ENCODE measurements at regions not wholly inside any gene's neighbourhood (a gene's known extent, or its start where the extent isn't known, plus 50 kb on each side); places are given as distances from the start of the nearest gene placed in this dataset.

DNA sequence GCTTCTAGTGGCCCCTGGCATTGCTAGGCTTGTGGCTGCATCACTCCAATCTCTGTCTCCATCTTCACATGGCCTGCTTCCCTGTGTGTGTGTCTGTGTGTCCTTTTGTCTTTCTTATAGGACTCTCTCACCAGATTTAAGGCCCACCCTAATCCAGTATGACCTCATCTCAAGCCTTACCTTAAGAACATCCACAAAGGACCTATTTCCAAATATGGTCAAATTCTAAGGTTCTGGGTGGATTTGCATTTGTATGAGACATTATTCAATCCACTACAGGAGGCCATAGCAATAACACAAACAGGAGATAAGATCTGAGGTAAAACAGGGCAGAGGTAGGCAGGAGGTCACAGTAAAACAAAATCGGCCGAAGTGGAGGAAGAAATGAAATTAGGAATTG, 375.9 kb downstream of the BTG1 start:
- H3K4me3 ChIP-seq (ENCODE audit: low read depth, low read length) = no peak overlapping the region
- TF ChIP-seq, protein P1, sequence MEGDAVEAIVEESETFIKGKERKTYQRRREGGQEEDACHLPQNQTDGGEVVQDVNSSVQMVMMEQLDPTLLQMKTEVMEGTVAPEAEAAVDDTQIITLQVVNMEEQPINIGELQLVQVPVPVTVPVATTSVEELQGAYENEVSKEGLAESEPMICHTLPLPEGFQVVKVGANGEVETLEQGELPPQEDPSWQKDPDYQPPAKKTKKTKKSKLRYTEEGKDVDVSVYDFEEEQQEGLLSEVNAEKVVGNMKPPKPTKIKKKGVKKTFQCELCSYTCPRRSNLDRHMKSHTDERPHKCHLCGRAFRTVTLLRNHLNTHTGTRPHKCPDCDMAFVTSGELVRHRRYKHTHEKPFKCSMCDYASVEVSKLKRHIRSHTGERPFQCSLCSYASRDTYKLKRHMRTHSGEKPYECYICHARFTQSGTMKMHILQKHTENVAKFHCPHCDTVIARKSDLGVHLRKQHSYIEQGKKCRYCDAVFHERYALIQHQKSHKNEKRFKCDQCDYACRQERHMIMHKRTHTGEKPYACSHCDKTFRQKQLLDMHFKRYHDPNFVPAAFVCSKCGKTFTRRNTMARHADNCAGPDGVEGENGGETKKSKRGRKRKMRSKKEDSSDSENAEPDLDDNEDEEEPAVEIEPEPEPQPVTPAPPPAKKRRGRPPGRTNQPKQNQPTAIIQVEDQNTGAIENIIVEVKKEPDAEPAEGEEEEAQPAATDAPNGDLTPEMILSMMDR (conservative IDR thresholded peaks at IDR 0.05; ENCODE audit: low read depth, low read length) = no peak
- no peak for DNase-seq (ENCODE audit: low read depth)

DNA sequence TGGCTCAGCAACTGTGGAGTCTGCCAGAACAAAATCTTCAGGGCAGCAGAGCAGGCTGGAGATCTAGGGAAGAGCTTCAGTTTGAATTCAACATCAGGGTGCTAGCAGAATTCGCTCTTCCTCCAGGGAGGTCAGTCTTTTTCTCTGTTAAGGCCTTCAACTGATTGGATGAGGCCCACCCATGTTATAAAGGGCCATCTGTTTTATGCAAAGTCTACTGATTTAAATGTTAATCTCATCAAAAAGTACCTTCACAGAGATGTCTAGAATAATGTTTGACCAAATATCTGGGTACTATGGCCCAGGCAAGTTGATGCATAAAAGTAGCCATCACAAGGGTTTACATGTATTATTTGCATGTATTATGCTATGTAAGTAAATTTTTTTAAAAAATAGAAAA, 378.4 kb downstream of the BTG1 start:
- TF ChIP-seq, protein P1 (conservative IDR thresholded peaks at IDR 0.05; ENCODE audit: low read depth, low read length) = no peak
- DNase-seq (ENCODE audit: low read depth) = no peak
- H3K4me3 ChIP-seq (ENCODE audit: low read depth, low read length) = no peak overlapping the region

DNA sequence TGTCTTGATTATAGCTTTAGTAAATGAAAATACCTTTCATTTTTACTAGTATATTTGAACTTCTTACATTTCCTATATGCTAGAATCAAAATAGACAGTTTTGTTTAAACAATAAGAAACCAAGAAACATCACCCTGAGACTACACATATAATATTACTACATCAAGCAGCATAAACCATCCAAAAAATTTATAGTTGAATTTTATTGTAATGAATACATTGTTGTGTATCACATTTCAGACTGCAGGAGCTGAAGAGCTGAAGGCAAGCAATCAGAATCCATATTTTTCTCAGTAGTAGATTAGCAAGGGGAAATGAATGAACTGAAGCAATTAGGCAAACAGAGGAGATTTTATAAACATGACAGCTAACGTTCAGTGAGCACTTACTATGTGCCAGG, 379.2 kb downstream of the BTG1 start:
- TF ChIP-seq, protein P1 (conservative IDR thresholded peaks at IDR 0.05; ENCODE audit: low read depth, low read length) = no peak
- H3K4me3 ChIP-seq (ENCODE audit: low read depth, low read length) = no peak overlapping the region

DNA sequence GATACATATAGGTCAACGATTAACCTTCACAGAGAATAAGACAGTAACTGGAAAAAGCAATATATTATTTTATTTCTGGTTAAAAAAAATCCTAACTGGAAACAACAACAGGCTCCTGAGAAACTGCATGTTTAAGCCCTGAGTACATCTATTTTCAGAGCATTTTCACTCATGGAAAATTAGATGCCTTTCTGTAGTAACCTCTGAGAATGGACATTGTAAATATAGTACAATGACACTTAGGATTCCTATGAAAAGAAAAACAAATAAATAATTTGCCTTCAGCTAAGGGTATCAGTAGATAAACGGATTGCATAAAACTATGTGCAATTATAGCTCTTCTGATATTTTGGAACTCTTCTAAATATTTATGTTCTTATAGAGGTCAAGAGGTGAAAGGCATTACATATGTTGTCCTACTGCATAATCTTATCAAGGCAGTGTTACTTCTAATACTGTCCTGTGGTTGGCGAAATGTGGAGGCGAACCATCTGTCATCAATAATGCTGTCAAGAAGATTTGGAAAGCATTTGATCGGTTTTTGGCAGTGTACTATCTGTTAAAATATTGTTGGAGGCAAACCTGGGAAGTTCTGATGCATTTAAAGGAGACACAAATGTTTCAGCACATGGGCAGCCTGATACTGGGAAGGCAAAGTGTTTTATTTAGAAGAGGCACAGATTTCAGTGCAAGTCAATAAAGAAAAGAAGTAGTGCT, 381.8 kb downstream of the BTG1 start:
- H3K4me3 ChIP-seq (ENCODE audit: low read depth, low read length) = no peak overlapping the region
- TF ChIP-seq, protein P1 (conservative IDR thresholded peaks at IDR 0.05; ENCODE audit: low read depth, low read length) = no peak
- no peak for DNase-seq (ENCODE audit: low read depth)

More for the DNA sequence above, 379.2 kb downstream of the BTG1 start:
- no peak for DNase-seq (ENCODE audit: low read depth)

DNA sequence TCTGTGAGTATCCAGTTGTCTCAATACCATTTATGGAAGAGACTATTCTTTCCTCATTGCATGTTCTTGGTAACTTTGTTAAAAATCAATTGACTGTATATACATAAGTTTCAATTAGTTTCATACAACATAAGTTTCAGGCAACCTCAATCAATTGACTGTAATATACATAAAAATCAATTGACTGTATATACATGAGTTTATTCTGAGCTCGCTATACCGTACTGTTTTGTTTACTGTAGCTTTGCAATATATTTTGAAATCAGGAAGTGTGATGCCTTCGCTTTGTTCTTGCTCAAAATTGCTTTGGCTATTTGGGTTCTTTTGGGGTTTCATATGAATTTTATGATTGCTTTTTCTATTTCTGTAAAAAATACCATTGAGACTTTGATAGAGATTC, 392.0 kb downstream of the BTG1 start:
- TF ChIP-seq, protein P1 (conservative IDR thresholded peaks at IDR 0.05; ENCODE audit: low read depth, low read length) = no peak
- no peak for DNase-seq (ENCODE audit: low read depth)
- H3K4me3 ChIP-seq (ENCODE audit: low read depth, low read length) = no peak overlapping the region

DNA sequence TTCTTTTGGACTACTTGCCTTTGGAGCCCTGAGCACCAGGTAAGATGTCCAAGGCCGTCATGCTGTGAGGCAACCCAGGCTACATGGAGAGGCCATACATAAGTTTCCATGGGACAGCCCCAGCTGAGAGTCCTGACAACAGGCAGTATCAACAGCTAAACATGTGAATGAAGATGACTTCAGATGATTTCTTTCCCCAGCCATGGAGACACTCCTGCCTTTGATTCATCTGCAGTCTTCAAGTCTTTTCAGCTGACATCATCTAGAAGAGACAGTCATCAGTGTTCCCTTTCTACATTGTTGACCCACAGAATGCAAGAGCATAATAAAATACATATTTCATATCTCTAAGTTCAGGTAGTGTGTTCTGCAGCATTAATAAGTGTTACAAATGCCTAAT, 398.7 kb downstream of the BTG1 start:
- DNase-seq (ENCODE audit: low read depth) = no peak
- TF ChIP-seq, protein P1 (conservative IDR thresholded peaks at IDR 0.05; ENCODE audit: low read depth, low read length) = no peak
- no peak overlapping the region for H3K4me3 ChIP-seq (ENCODE audit: low read depth, low read length)

DNA sequence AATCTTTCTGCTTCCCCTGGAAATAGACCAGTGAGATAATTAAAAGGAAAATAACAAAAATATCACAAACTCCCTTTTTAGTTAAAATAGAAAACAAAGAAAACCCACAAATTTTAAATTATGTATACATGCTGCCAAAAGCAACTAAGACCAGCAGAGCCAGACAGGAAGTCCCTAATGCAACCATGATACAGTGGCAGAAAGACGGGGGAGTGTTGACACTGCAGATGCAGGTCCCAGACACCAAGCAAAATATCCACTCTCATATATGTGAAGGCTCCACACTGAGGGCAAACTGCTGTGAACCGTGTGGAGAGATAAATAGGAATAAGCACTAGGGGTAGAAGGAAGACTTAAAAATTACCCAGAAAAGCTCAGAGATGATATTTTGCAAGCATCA, 401.0 kb downstream of the BTG1 start:
- DNase-seq (ENCODE audit: low read depth) = no peak
- H3K4me3 ChIP-seq (ENCODE audit: low read depth, low read length) = no peak overlapping the region
- TF ChIP-seq, protein P1 (conservative IDR thresholded peaks at IDR 0.05; ENCODE audit: low read depth, low read length) = no peak
